ENCODE measurements at regions not wholly inside any gene's neighbourhood (a gene's known extent, or its start where the extent isn't known, plus 50 kb on each side); places are given as distances from the start of the nearest gene placed in this dataset.

DNA sequence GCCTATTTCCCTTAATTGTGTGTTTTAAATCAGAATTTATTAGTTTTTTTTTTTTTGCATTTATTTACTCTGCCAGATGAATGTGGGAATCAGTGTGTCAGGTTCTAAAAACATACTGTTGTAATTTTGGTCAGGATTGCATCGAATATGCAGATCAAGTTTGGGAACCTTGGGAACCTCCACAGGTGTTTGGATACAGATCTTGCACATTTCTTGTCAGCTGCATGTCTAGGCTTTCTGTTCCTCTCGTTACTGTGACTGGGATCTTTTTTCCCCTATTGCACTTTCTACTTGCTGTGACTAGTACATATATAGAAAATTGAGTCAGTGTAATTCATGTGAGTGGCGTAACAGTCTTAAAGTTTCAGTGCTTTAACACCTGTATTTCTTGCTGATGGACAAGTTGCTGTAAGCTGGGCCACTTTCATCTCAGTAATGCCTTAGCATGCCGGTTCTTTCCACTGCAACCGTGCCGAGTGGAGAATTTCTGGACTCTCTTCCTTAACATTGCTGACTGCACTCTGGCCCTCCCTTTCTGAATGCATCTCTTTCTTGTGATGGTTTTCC is 112.5 kb downstream of the TENT4A start:
- Mint-ChIP-seq H3K36me3 (peaks cover 6% of the 10 kb centered on the region), H3K4me3 (no peak overlapping the region), H3K9me3 (peaks cover 10% of the 10 kb centered on the region), H3K4me1 (peaks cover 11% of the 10 kb centered on the region), H3K27ac (no peak overlapping the region), H3K27me3 (peaks cover 14% of the 10 kb centered on the region)
- no peak for DNase-seq (ENCODE audit: low spot score in 2 of 2)
- ATAC-seq (ENCODE audit: low read depth): no peak

GRCh38 chr5:6826756-6827155 is 113.5 kb downstream of the TENT4A start:
- no peak for ATAC-seq (ENCODE audit: low read depth)
- H3K27ac Mint-ChIP-seq: no peak overlapping the region
- H3K9me3 Mint-ChIP-seq: peaks cover 11% of the 10 kb centered on the region
- no peak for DNase-seq (ENCODE audit: low spot score in 2 of 2)
- H3K4me1 Mint-ChIP-seq: peaks cover 12% of the 10 kb centered on the region
- H3K36me3 Mint-ChIP-seq: peaks cover 4% of the 10 kb centered on the region
- no peak overlapping the region for H3K4me3 Mint-ChIP-seq
- peaks cover 14% of the 10 kb centered on the region for H3K27me3 Mint-ChIP-seq

DNA sequence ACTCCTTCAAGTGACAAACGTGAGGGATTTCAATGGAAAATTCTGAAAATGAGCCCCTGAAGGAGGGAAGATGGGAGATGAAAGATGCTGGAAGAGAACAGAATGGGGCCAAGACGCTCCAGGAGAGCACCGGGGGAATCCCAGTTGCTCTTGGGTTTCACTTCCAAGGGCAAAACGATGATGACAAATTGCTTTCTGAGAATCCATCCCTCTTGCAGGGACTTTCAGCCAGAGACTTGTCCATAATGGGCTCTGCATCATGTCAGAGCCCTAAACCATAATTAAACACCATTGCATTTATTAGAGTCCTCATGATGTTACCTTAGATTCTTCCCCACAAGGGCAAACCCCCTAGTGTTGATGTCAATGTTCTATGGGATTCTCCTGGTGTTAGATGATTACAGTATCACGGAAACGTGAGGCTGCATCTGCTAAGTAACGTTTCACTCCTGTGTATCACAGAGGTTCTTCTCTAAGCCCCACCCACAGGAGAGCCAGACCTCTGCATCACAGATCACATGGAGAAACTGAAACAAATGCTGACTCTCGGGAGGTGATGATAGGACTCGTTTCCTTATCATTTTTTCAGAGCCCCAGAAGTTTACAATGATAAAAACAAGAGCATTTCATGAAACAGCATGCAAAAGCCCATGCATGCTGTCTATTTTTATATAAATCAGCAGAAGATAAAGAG is 114.4 kb downstream of the TENT4A start:
- H3K9me3 Mint-ChIP-seq: peaks cover 10% of the 10 kb centered on the region
- ATAC-seq (ENCODE audit: low read depth) (peak; percentile 91), DNase-seq (ENCODE audit: low spot score in 2 of 2) (no peak)
- H3K27ac Mint-ChIP-seq: peak overlapping the region; percentile 82
- peaks cover 12% of the 10 kb centered on the region for H3K4me1 Mint-ChIP-seq
- peaks cover 14% of the 10 kb centered on the region for H3K27me3 Mint-ChIP-seq
- peak overlapping the region; percentile 84 for H3K4me3 Mint-ChIP-seq
- peaks cover 4% of the 10 kb centered on the region for H3K36me3 Mint-ChIP-seq

DNA sequence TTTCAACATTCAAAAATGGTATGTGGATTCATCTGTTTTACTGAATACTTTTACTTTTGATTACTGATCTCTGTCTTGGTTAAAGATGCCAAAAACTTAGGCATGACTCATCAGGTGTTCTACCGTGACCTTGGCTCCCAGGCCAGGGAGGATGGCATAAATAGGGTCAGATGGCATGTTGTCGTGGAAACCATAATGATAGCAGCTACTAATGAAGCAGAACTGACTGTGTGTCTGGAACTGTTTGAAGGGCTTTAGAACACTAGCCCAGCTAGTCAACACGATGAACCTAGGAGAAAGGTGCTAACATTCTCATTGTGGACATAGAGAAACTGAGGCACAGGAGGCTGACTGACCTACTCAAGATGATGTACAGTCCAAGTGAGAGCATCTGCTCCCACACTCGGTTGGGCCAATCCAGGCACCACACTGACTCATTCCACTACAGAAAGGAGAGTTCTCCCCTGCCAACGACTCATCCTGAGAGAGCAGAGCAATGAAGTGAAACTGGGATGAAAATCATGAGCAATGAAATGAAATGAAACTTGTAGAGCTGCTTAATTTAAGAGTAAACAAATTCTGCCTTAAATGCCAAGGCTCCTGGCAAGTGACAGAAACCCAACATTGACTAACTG is 116.0 kb downstream of the TENT4A start:
- no peak overlapping the region for H3K4me3 Mint-ChIP-seq
- H3K27me3 Mint-ChIP-seq: peaks cover 12% of the 10 kb centered on the region
- DNase-seq (ENCODE audit: low spot score in 2 of 2) (no peak), ATAC-seq (ENCODE audit: low read depth) (no peak)
- H3K36me3 Mint-ChIP-seq: no peaks in the 10 kb centered on the region
- peak overlapping the region; percentile 50 for H3K27ac Mint-ChIP-seq
- peaks cover 4% of the 10 kb centered on the region for H3K9me3 Mint-ChIP-seq
- peaks cover 12% of the 10 kb centered on the region for H3K4me1 Mint-ChIP-seq

- Mint-ChIP-seq H3K36me3 (no peaks in the 10 kb centered on the region), H3K4me1 (peaks cover 12% of the 10 kb centered on the region), H3K27me3 (peaks cover 10% of the 10 kb centered on the region), H3K9me3 (peaks cover 4% of the 10 kb centered on the region), H3K4me3 (no peak overlapping the region), H3K27ac (no peak overlapping the region)
- ATAC-seq (ENCODE audit: low read depth) (no peak), DNase-seq (ENCODE audit: low spot score in 2 of 2) (no peak)
Observed at GRCh38 chr5:6830643-6831239, 117.5 kb downstream of the TENT4A start.

DNA sequence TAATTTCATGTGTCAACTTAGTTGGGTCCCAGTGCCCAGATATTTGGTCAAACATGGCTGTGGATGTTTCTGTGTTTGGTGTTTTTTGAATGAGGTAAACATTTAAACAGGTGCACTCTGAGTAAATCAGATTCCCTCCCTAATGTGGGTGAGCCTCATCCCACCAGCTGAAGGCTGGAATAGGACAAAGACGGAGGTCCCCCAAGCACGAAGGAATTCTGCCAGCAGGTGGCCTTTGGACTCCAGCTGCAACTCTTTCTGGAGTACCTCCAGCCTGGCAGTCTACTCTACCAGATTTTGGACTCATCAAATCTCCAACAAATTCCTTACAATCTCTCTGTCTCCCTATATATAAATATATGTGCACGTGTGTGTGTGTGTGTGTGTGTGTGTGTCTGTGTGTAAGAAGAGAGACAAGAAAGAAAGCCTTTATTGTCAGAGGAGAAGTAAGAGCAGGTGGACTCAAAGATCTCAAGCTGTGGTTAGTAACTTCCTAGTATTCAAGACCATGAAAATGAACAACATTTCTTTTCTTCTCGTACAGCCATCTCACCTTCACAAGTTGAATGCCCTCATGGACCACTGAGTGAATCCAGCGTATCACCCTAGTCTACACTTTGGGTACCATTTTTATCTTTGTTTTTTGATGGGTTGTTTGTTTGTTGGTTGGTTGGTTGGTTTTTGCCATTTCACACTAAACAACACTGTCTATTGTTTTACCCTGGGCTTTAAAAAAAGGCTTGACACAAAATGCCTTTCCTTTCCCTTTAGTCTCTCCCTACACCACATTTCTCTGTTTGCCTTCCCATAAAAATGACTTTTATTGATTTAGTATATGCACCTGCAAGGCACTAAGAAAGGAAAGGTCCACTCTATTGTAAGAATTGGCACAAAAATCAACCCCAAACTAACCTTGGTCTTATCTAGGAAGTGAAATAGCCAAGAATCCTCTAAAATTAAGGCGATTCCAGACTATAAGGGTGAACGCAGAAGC is 118.7 kb downstream of the TENT4A start:
- DNase-seq (ENCODE audit: low spot score in 2 of 2): no peak
- no peak for ATAC-seq (ENCODE audit: low read depth)
- Mint-ChIP-seq H3K27me3 (peaks cover 10% of the 10 kb centered on the region), H3K27ac (no peak overlapping the region), H3K4me1 (peaks cover 12% of the 10 kb centered on the region), H3K9me3 (peaks cover 4% of the 10 kb centered on the region), H3K4me3 (no peak overlapping the region), H3K36me3 (no peaks in the 10 kb centered on the region)

- no peak for DNase-seq (ENCODE audit: low spot score in 2 of 2)
- Mint-ChIP-seq H3K27ac (no peak overlapping the region), H3K4me1 (peaks cover 6% of the 10 kb centered on the region), H3K4me3 (no peak overlapping the region), H3K27me3 (peaks cover 10% of the 10 kb centered on the region), H3K9me3 (peaks cover 9% of the 10 kb centered on the region), H3K36me3 (no peaks in the 10 kb centered on the region)
- no peak for ATAC-seq (ENCODE audit: low read depth)
Observed at GRCh38 chr5:6832994-6833393, 119.8 kb downstream of the TENT4A start.

- ATAC-seq (ENCODE audit: low read depth) (no peak), DNase-seq (ENCODE audit: low spot score in 2 of 2) (no peak)
- H3K4me3 Mint-ChIP-seq: no peak overlapping the region
- H3K4me1 Mint-ChIP-seq: peaks cover 5% of the 10 kb centered on the region
- peaks cover 11% of the 10 kb centered on the region for H3K27me3 Mint-ChIP-seq
- peaks cover 9% of the 10 kb centered on the region for H3K9me3 Mint-ChIP-seq
- H3K27ac Mint-ChIP-seq: no peak overlapping the region
- H3K36me3 Mint-ChIP-seq: no peaks in the 10 kb centered on the region
Observed at GRCh38 chr5:6833406-6833805, 120.2 kb downstream of the TENT4A start.

GRCh38 chr5:6837095-6837494 is 123.9 kb downstream of the TENT4A start:
- Mint-ChIP-seq H3K27ac (no peak overlapping the region), H3K27me3 (peaks cover 13% of the 10 kb centered on the region), H3K36me3 (no peaks in the 10 kb centered on the region), H3K4me1 (no peaks in the 10 kb centered on the region), H3K4me3 (no peak overlapping the region), H3K9me3 (peaks cover 5% of the 10 kb centered on the region)
- ATAC-seq (ENCODE audit: low read depth) (no peak), DNase-seq (ENCODE audit: low spot score in 2 of 2) (no peak)

DNA sequence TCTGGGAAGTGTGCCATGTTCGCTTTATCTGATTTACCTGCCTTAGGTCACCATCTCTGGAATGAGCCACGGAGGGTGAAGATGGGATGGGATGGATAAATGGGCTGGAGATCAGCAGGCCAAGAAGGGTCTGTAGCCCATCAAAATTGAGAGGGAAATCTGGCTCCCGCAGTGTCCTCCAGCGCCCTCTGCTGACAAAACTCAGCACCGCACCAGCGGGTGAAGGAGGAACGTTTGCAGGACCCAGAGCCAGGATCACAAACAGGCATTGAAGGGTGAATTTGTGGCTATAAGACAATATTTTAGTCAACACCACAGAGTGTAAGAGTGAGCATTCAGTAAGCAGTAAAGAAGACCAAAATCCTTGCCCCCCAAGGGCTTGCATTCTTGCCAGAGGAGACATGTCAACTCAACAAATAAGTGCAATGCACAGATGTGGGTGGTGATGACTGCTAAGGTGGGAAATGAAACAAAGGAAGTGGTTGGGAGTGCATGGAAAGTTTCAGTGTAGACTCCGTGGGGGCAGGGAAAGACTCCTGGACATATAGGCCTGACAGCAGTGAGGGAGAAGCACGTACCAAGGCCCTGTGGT is 124.4 kb downstream of the TENT4A start:
- no peak for ATAC-seq (ENCODE audit: low read depth)
- peaks cover 5% of the 10 kb centered on the region for H3K9me3 Mint-ChIP-seq
- H3K36me3 Mint-ChIP-seq: no peaks in the 10 kb centered on the region
- no peak overlapping the region for H3K27ac Mint-ChIP-seq
- peaks cover 13% of the 10 kb centered on the region for H3K27me3 Mint-ChIP-seq
- DNase-seq (ENCODE audit: low spot score in 2 of 2): peak in 1 of 2 donors; percentile 27
- no peaks in the 10 kb centered on the region for H3K4me1 Mint-ChIP-seq
- H3K4me3 Mint-ChIP-seq: no peak overlapping the region

DNA sequence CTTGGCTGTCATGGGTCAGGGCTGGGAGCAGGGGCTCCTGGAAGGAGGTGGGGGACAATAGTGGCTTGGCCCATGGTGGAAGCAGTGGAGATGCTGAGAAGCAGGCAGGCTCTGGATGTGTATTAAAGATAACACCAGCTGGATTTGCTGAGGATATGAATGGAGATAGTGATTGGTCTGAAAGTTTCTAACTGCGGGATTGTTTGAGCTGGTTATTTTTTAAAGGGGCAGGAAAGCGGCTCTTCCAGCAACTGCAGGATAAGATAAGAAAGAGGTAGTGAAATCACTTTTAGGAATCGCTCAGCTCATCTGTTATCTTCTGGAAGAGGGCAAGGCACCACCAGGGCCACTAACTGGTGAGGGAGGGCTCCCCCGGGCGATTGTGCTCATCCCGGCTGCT is 125.5 kb downstream of the TENT4A start:
- no peak for DNase-seq (ENCODE audit: low spot score in 2 of 2)
- no peak for ATAC-seq (ENCODE audit: low read depth)
- peaks cover 15% of the 10 kb centered on the region for H3K27me3 Mint-ChIP-seq
- H3K36me3 Mint-ChIP-seq: no peaks in the 10 kb centered on the region
- H3K4me1 Mint-ChIP-seq: no peaks in the 10 kb centered on the region
- H3K4me3 Mint-ChIP-seq: no peak overlapping the region
- no peak overlapping the region for H3K27ac Mint-ChIP-seq
- peaks cover 5% of the 10 kb centered on the region for H3K9me3 Mint-ChIP-seq

DNA sequence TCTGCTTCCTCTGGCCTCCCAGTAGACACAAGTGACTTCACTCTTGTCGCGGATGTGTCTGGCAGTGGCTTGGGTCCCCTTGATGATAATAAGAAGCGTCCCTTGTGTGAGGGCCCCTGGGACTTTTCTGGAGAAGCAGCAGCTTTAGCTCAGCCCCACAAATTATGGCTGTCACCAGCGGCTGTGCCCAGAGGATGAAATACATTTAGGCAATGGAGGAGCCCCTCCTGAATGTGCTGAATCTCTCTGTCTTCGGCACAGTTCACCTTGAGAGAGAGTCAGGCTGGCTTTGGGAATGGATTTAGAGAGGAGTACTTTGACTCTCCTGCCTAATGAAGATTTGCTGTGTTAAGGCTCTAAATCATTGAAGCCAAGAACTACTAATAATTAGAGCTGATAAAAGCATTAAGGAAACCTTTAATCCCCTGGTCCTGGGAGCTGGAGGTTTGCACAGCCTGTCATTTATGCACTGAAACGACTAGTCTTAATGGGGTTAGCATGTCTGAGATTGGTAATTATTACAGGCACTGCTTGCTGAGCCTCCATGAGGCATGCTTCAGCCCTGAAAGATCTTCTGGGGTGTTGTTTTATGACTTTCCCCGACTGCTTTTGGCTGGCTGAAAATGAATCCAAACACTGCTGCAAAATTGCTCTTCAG is 127.0 kb downstream of the TENT4A start:
- Mint-ChIP-seq H3K27me3 (peaks cover 15% of the 10 kb centered on the region), H3K9me3 (peaks cover 5% of the 10 kb centered on the region), H3K4me1 (no peaks in the 10 kb centered on the region), H3K36me3 (no peaks in the 10 kb centered on the region), H3K27ac (no peak overlapping the region), H3K4me3 (no peak overlapping the region)
- no peak for ATAC-seq (ENCODE audit: low read depth)
- DNase-seq (ENCODE audit: low spot score in 2 of 2): no peak

DNA sequence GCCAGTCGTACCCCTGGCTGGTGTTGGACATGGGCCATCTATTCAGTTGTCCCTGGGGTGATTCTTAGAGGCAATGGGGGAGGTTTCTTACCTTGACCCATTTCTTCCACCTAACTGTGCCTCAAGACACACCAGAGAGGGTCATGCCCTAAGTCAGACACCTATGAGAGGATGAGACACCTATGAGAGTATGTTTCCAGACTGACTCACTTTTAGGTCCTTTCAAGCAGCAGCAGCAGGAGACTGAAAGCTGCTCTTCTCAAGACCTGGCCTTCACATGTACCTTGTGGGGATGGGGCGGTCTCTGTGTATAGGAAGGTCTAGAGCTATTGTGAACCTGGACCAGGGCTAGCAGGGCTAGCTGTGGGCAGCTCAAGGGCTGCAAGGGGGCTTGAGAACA is 130.1 kb downstream of the TENT4A start:
- Mint-ChIP-seq H3K4me3 (no peak overlapping the region), H3K36me3 (no peaks in the 10 kb centered on the region), H3K4me1 (no peaks in the 10 kb centered on the region), H3K27ac (no peak overlapping the region), H3K9me3 (peaks cover 1% of the 10 kb centered on the region), H3K27me3 (peaks cover 7% of the 10 kb centered on the region)
- DNase-seq (ENCODE audit: low spot score in 2 of 2): no peak
- no peak for ATAC-seq (ENCODE audit: low read depth)
